Caco-2 (cell line): ENCODE measurements at regions not wholly inside any gene's neighbourhood (a gene's known extent, or its start where the extent isn't known, plus 50 kb on each side); places are given as distances from the start of the nearest gene placed in this dataset.

ENCODE experiments used
- BruUV-seq: library from RNA; stranded (reverse); fragments of 400-500 nt; replicated peaks from 2 replicates; lab custom pipeline; 2021; lab: Mats Ljungman, UMichigan
- CTCF ChIA-PET: fragments of 300-600 bp; sonication (Branson Sonifier 250); formaldehyde crosslinking; loops from one replicate; lab custom pipeline; 2022; ENCODE audit warnings: antibody characterized with exemption; lab: Charles Lee
- POLR2A ChIA-PET: fragments of 300-600 bp; sonication (Branson Sonifier 250); formaldehyde crosslinking; loops from one replicate; lab custom pipeline; 2022; ENCODE audit warnings: antibody characterized with exemption; lab: Charles Lee
- DNase-seq, 2 experiments: peaks; one replicate each; pipeline versions ENCODE4 v3.0.0 to v3.0.0-alpha.2; 2020 to 2022
- H3K27me3 ChIP-seq: replicated peaks from 2 replicates; pipeline ENCODE4 v1.6.0; 2011; ENCODE audit warnings: low read length; ENCODE audit not compliant: control insufficient read depth, insufficient read depth
- H3K36me3 ChIP-seq: 2 replicates; pipeline ENCODE4 v1.5.1; 2011; ENCODE audit warnings: low read length; ENCODE audit not compliant: control insufficient read depth, insufficient read depth
- H3K4me1 ChIP-seq: fragments of 250-450 bp; sonication (Bioruptor Pico); 2 replicates; pipeline ENCODE4 v1.5.1; 2020; ENCODE audit warnings: mild to moderate bottlenecking
- H3K4me3 ChIP-seq: 2 replicates; pipeline ENCODE4 v1.5.1; 2011; ENCODE audit warnings: low read depth, mild to moderate bottlenecking, control low read depth, low read length
- H3K9me3 ChIP-seq: fragments of 250-450 bp; sonication (Bioruptor Pico); 2 replicates; pipeline ENCODE4 v1.5.1; 2020; ENCODE audit warnings: mild to moderate bottlenecking, moderate library complexity
- H3K27ac Mint-ChIP-seq: one replicate; pipeline ENCODE4 v1.8.0; 2022; ENCODE audit warnings: mixed read lengths; ENCODE audit not compliant: unreplicated experiment
- H3K27me3 Mint-ChIP-seq: one replicate; pipeline ENCODE4 v1.8.0; 2022; ENCODE audit warnings: mixed read lengths; ENCODE audit not compliant: insufficient read depth, unreplicated experiment
- H3K36me3 Mint-ChIP-seq: one replicate; pipeline ENCODE4 v1.8.0; 2022; ENCODE audit warnings: mild to moderate bottlenecking, mixed read lengths; ENCODE audit not compliant: insufficient read depth, unreplicated experiment
- H3K4me1 Mint-ChIP-seq: one replicate; pipeline ENCODE4 v1.8.0; 2022; ENCODE audit warnings: low read depth, mixed read lengths; ENCODE audit not compliant: unreplicated experiment
- H3K4me3 Mint-ChIP-seq: one replicate; pipeline ENCODE4 v1.8.0; 2022; ENCODE audit warnings: mild to moderate bottlenecking, moderate library complexity, mixed read lengths; ENCODE audit not compliant: unreplicated experiment
- H3K9me3 Mint-ChIP-seq: one replicate; pipeline ENCODE4 v1.8.0; 2022; ENCODE audit warnings: mixed read lengths; ENCODE audit not compliant: unreplicated experiment
- intact Hi-C: fragments of 100-400 bp; cut with micrococcal nuclease; formaldehyde crosslinking; loops from one replicate; pipeline ENCODE4 v1.10.0; 2022; ENCODE audit not compliant: unreplicated experiment
- TF ChIP-seq, protein P1 (sequence below), 2 experiments: fragments of 200-600 bp in 1 of 2; IDR thresholded peaks; 1 replicate in 1 of 2; 2 replicates in 1 of 2; pipeline versions ENCODE4 v1.5.1 to v1.8.0; 2011 to 2022; ENCODE audit warnings: antibody characterized with exemption in 1 of 2, control low read depth in 1 of 2, inconsistent platforms in 1 of 2, low read depth in 1 of 2, low read length in 1 of 2, mild to moderate bottlenecking in 1 of 2, moderate library complexity in 1 of 2; ENCODE audit not compliant: insufficient read depth in 1 of 2, severe bottlenecking in 1 of 2, unreplicated experiment in 1 of 2

DNA sequence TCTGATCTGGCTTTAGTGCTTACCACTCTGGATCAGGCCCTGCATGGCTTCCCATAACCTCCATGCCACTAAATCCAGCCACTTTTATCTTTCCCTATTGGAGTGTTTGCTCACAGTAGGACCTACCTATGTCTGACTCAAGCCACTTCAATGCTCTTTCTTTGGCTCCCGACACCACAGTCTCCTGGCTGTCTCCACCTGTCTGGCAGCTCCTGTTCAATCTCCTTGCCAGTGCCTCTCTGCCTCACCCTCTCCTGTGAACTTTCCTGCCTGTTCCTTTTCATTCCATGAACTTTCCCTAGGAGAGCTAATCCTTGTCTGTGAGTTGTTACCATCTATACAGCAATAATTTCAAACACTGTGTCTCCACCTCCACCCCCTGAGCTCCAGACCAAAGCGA lies 82.6 kb upstream of the UCN3 start:
- CTCF ChIA-PET, result interaction anchor here (1.3 kb wide), 1 partner anchor 467 kb away, joined by 3 read pairs; no protein-coding TSS in a partner anchor

DNA sequence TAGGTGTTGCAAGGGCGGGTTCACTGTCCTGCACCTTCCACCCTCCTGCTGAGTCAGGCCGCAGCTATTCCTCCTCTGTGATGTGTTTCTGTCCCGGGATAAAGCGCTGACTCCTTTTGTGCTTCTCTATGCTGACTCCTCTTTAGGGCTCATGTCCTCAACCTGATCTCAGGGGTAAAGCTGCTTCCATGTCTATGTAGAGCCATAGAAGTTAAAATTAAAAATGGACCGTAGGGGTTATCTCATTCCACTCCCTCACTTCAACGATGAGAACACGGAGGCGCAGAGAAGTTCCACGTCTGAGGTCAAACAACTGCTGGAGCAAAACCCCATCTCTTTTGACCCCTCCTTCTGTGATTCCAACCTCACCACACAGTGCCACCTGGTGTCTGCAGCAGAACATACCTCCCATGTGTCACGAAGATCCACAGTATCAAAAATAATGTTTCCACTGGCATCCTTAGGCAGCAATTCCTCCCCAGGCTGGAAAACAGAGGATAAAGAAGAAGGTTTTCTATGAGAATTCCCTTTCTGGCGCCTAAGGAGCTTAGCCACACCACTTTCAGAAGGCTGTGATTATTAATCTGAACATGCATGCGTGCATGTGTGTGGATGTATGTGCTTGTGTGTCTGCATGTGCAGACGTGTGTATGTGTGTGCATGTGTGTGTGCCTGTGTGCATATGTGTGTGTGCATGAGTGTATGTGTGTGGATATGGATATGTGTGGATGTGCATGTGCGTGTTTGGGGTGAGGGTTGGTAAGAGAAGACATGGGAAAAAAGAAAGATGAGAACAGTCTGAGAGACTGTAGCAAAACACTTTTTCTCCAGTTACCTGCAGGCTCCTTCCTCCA lies 81.2 kb upstream of the UCN3 start:
- Mint-ChIP-seq H3K27ac (peak overlapping the region; percentile 22), H3K27me3 (peaks cover 7% of the 10 kb centered on the region), H3K9me3 (peaks cover 7% of the 10 kb centered on the region), H3K36me3 (no peaks in the 10 kb centered on the region), H3K4me1 (peaks cover 7% of the 10 kb centered on the region), H3K4me3 (peak overlapping the region; percentile 50)
- intact Hi-C loops, result loop anchor here (1.0 to 2.0 kb wide), 10 partner anchors 49 to 435 kb away; partner anchors contain the start of gene AKR1C3
- H3K9me3 ChIP-seq, result no peaks in the 10 kb centered on the region
- no peak overlapping the region for H3K4me3 ChIP-seq
- TF ChIP-seq, protein P1, sequence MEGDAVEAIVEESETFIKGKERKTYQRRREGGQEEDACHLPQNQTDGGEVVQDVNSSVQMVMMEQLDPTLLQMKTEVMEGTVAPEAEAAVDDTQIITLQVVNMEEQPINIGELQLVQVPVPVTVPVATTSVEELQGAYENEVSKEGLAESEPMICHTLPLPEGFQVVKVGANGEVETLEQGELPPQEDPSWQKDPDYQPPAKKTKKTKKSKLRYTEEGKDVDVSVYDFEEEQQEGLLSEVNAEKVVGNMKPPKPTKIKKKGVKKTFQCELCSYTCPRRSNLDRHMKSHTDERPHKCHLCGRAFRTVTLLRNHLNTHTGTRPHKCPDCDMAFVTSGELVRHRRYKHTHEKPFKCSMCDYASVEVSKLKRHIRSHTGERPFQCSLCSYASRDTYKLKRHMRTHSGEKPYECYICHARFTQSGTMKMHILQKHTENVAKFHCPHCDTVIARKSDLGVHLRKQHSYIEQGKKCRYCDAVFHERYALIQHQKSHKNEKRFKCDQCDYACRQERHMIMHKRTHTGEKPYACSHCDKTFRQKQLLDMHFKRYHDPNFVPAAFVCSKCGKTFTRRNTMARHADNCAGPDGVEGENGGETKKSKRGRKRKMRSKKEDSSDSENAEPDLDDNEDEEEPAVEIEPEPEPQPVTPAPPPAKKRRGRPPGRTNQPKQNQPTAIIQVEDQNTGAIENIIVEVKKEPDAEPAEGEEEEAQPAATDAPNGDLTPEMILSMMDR (IDR thresholded peaks at IDR 0.05; ENCODE audit: insufficient read depth in 1 of 2, low read depth in 1 of 2, low read length in 1 of 2, severe bottlenecking in 1 of 2, unreplicated experiment in 1 of 2), result peak; percentile 88 to 92
- ChIA-PET CTCF (interaction anchor here (0.6 to 1.3 kb wide), 5 partner anchors 8 to 469 kb away, joined by 3 to 13 read pairs (median 3); no protein-coding TSS in a partner anchor), POLR2A (no interaction called here)
- DNase-seq, result peak; percentile 81 to 83
- no peaks in the 10 kb centered on the region for H3K36me3 ChIP-seq
- H3K27me3 ChIP-seq, result no peaks in the 10 kb centered on the region
- BruUV-seq, result no TSS peak
- no peaks in the 10 kb centered on the region; the same call in 1 of the 2 replicates for H3K4me1 ChIP-seq

More for the DNA sequence above, 82.6 kb upstream of the UCN3 start:
- no peak for DNase-seq
- Mint-ChIP-seq H3K4me1 (peaks cover 7% of the 10 kb centered on the region), H3K9me3 (peaks cover 10% of the 10 kb centered on the region), H3K27ac (no peak overlapping the region), H3K4me3 (no peak overlapping the region), H3K36me3 (no peaks in the 10 kb centered on the region), H3K27me3 (peaks cover 7% of the 10 kb centered on the region)
- H3K36me3 ChIP-seq, result no peaks in the 10 kb centered on the region
- no TSS peak for BruUV-seq
- intact Hi-C loops, result loop anchor here (2.0 kb wide), 2 partner anchors 47 to 433 kb away; no protein-coding TSS in a partner anchor
- no peak overlapping the region for H3K4me3 ChIP-seq
- no peaks in the 10 kb centered on the region for H3K27me3 ChIP-seq
- POLR2A ChIA-PET, result no interaction called here
- TF ChIP-seq, protein P1 (IDR thresholded peaks at IDR 0.05; ENCODE audit: insufficient read depth in 1 of 2, low read depth in 1 of 2, low read length in 1 of 2, severe bottlenecking in 1 of 2, unreplicated experiment in 1 of 2), result no peak
- H3K4me1 ChIP-seq, result no peaks in the 10 kb centered on the region; the same call in 1 of the 2 replicates
- H3K9me3 ChIP-seq, result no peaks in the 10 kb centered on the region

DNA sequence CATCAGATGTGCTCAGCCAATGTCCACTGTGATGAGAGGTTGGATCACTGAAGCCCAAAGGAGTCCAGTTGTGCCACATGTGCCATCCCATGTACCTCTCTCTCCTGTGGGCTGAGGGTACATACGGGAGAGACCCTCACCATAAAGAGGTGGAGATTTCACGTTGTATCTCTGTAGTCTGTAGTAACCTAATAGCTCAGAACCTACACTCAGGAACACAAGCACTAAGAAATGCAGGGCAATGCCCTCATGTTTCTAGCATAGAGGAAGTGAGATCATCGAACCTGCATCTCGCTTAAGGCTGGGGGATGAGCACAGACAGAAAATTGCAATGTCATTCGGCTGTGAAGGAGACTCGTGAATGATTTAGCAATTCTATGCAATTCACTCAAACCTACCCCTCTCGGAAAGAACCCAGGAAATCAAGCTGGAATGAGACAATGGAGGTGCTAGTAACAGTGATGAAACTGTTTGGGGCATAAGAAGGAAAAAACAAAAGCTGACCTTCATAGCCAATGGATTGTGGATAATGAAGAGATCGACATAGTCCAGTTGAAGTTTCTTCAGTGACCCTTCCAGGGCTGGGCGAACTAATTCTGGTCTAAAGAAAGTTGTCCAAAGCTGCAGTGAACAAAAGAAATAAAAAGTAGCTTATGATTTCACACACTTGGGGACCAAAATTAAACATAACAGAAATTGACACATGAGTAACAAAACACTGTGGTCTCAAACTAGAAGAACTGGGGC lies 80.3 kb upstream of the UCN3 start:
- no TSS peak for BruUV-seq
- Histone ChIP-seq H3K36me3 (no peaks in the 10 kb centered on the region), H3K4me3 (no peak overlapping the region), H3K9me3 (no peaks in the 10 kb centered on the region), H3K4me1 (no peaks in the 10 kb centered on the region; the same call in 1 of the 2 replicates), H3K27me3 (no peaks in the 10 kb centered on the region)
- CTCF ChIA-PET, result interaction anchor here (0.6 kb wide), 1 partner anchor 458 kb away, joined by 4 read pairs; no protein-coding TSS in a partner anchor
- POLR2A ChIA-PET, result no interaction called here
- Mint-ChIP-seq H3K4me1 (peaks cover 7% of the 10 kb centered on the region), H3K36me3 (no peaks in the 10 kb centered on the region), H3K27me3 (peaks cover 3% of the 10 kb centered on the region), H3K9me3 (no peaks in the 10 kb centered on the region), H3K4me3 (no peak overlapping the region), H3K27ac (no peak overlapping the region)
- intact Hi-C loops, result no loop called here
- TF ChIP-seq, protein P1 (IDR thresholded peaks at IDR 0.05; ENCODE audit: insufficient read depth in 1 of 2, low read depth in 1 of 2, low read length in 1 of 2, severe bottlenecking in 1 of 2, unreplicated experiment in 1 of 2), result no peak
- DNase-seq, result no peak
